Pancreas (tissue), 10 donors: ENCODE measurements at regions not wholly inside any gene's neighbourhood (a gene's known extent, or its start where the extent isn't known, plus 50 kb on each side); places are given as distances from the start of the nearest gene placed in this dataset.

Source experiments
- ATAC-seq, 4 donors: fragments of 200-7000 bp; cut with Tn5 transposase; one replicate each; pipeline versions ENCODE4 v1.8.0 to v1.9.1; 2020; ENCODE audit warnings: mild to moderate bottlenecking in 4 of 4, moderate library complexity in 4 of 4
- DNase-seq, 6 donors: peaks; one replicate each; pipeline ENCODE4 v3.0.0-alpha.2; 2020
- FAIRE-seq: peaks from 2 replicates; lab custom pipeline; 2012; peaks lifted over from hg19 to GRCh38; lab: Jason Lieb, UNC
- H3K27ac ChIP-seq, 4 donors: fragments of 200-600 bp; sonication (generic); 1 replicate in 3 of 4; 2 replicates in 1 of 4; pipeline versions ENCODE4 v1.5.0 to v1.8.0; 2020
- H3K27me3 ChIP-seq, 4 donors: fragments of 200-600 bp; one replicate each; pipeline ENCODE4 v1.8.0; 2021
- H3K36me3 ChIP-seq, 3 donors: fragments of 200-600 bp; sonication (generic) in 1 of 3; one replicate each; pipeline versions ENCODE4 v1.5.0 to v1.8.0; 2020 to 2021
- H3K4me1 ChIP-seq, 3 donors: fragments of 200-600 bp; one replicate each; pipeline ENCODE4 v1.8.0; 2021
- H3K4me3 ChIP-seq, 4 donors: fragments of 200-600 bp; sonication (generic) in 2 of 4; one replicate each; pipeline versions ENCODE4 v1.5.0 to v1.8.0; 2020 to 2021
- H3K9me3 ChIP-seq, 4 donors: fragments of 200-600 bp; one replicate each; pipeline ENCODE4 v1.8.0; 2021
- WGBS, 2 donors: extraction: QIAGEN DNeasy Blood & Tissue Kit; methylation state at CpG; one replicate each; pipeline ENCODE4 v1.1.7; 2013; 5-methylcytosine and 5-hydroxymethylcytosine counted together
- intact Hi-C, 3 donors: fragments of 100-400 bp; cut with DNase I; formaldehyde crosslinking; loops; one replicate each; pipeline versions ENCODE4 v1.11.1 to v1.14.2; 2022
- TF ChIP-seq, protein P1 (sequence below), 4 donors: fragments of 200-600 bp; sonication (generic) in 3 of 4; IDR thresholded peaks; one replicate each; pipeline versions ENCODE4 v1.5.0 to v1.8.0; 2021; ENCODE audit warnings: antibody characterized with exemption in 4 of 4
- donor health status: healthy with polysubstance abuse.
- donor health status: DM: no; HTN: no; CAD: no; lungs with moderate emphysema.
- donor health status: DM: no; HTN: no; CAD: no.
- donor health status: control.
- donor health status: control.
- donor health status: Bipolar disorder and iron deficiency.
- donor health status: DM: yes; HTN: yes; CAD: no.
- donor health status: DM: no; HTN: no; CAD: no.
- donor health status: DM: no; HTN: no; CAD: no.
- donor health status: DM: yes; HTN: yes; CAD: no.

DNA sequence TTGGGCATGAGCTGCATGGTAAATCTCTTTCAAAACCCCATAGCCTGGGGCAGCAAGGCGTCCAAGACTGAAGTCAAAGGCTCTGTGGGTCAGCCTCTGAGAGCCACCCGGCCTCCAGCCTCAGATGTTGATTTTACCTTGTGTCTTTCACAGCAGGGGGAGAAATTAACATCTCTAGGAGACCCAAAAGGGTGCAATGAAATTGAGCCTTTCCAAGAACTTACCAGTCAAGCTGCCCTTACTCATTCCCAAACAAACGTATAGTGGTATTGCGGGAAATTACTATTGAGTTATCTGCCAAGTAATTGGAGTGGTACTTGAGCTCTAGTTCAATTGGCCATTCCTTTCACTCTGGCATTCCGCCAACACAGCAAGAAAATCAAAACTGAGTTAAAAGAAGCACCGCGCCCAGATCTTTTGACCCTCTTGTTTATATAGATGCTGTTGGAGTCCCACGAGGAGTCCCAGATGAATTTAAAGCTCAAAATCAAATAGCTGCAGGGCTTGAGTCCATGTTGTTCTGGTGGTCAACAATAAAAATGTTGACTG, 380.7 kb upstream of the SYT1 start:
- Histone ChIP-seq H3K27ac (no peak overlapping the region), H3K27me3 (no peaks in the 10 kb centered on the region), H3K9me3 (no peaks in the 10 kb centered on the region), H3K4me3 (no peak overlapping the region), H3K36me3 (no peaks in the 10 kb centered on the region), H3K4me1 (no peaks in the 10 kb centered on the region)
- ATAC-seq, result no peak
- no peak for DNase-seq
- WGBS, 2 donors, result 61 to 73% methylated on average over 8 of the region's 8 CpGs
- no peak for FAIRE-seq
- intact Hi-C loops, result no loop called here
- TF ChIP-seq, protein P1, sequence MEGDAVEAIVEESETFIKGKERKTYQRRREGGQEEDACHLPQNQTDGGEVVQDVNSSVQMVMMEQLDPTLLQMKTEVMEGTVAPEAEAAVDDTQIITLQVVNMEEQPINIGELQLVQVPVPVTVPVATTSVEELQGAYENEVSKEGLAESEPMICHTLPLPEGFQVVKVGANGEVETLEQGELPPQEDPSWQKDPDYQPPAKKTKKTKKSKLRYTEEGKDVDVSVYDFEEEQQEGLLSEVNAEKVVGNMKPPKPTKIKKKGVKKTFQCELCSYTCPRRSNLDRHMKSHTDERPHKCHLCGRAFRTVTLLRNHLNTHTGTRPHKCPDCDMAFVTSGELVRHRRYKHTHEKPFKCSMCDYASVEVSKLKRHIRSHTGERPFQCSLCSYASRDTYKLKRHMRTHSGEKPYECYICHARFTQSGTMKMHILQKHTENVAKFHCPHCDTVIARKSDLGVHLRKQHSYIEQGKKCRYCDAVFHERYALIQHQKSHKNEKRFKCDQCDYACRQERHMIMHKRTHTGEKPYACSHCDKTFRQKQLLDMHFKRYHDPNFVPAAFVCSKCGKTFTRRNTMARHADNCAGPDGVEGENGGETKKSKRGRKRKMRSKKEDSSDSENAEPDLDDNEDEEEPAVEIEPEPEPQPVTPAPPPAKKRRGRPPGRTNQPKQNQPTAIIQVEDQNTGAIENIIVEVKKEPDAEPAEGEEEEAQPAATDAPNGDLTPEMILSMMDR (IDR thresholded peaks at IDR 0.05), result no peak

- no peaks in the 10 kb centered on the region for H3K36me3 ChIP-seq
- no peaks in the 10 kb centered on the region for H3K4me1 ChIP-seq
- WGBS, 2 donors, result 32 to 55% methylated on average over 1 of the region's 1 CpG
- ATAC-seq (no peak), FAIRE-seq (no peak), DNase-seq (no peak)
- H3K9me3 ChIP-seq, result no peaks in the 10 kb centered on the region
- TF ChIP-seq, protein P1 (IDR thresholded peaks at IDR 0.05), result no peak
- H3K4me3 ChIP-seq, result no peak overlapping the region
- intact Hi-C loops, result no loop called here
- no peak overlapping the region for H3K27ac ChIP-seq
- H3K27me3 ChIP-seq, result no peaks in the 10 kb centered on the region
Observed at GRCh38 chr12:78489990-78490389, 374.6 kb upstream of the SYT1 start.

GRCh38 chr12:78490861-78491260, 373.7 kb upstream of the SYT1 start:
- Histone ChIP-seq H3K4me3 (no peak overlapping the region), H3K9me3 (no peaks in the 10 kb centered on the region), H3K4me1 (no peaks in the 10 kb centered on the region), H3K36me3 (no peaks in the 10 kb centered on the region), H3K27ac (no peak overlapping the region), H3K27me3 (no peaks in the 10 kb centered on the region)
- 34 to 38% methylated on average over 1 of the region's 1 CpG for WGBS, 2 donors
- ATAC-seq (no peak), DNase-seq (no peak), FAIRE-seq (no peak)
- intact Hi-C loops, result no loop called here
- TF ChIP-seq, protein P1 (IDR thresholded peaks at IDR 0.05), result no peak

DNA sequence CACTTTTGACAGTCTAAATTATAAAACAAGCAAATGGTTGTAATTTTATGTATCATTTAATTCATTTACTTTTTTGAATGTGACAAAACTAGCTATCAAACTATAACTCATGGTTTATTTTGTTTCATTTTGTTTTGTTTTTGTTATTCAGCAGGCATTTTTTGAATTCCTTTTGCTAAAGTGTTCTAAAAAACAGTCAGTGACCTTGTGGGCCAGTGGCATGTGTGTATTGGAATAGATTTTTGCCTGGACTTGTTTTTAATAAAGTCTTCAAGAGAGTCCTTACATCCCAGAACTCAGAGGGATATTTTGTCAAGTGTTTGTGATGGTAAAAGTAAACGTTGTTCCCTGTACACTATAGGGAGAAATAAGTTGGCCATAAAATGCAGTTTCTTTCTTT, 369.7 kb upstream of the SYT1 start:
- FAIRE-seq (no peak), ATAC-seq (no peak), DNase-seq (no peak)
- intact Hi-C loops, result no loop called here
- TF ChIP-seq, protein P1 (IDR thresholded peaks at IDR 0.05), result no peak
- Histone ChIP-seq H3K4me1 (no peaks in the 10 kb centered on the region), H3K27me3 (no peaks in the 10 kb centered on the region), H3K4me3 (no peak overlapping the region), H3K36me3 (no peaks in the 10 kb centered on the region), H3K9me3 (no peaks in the 10 kb centered on the region), H3K27ac (no peak overlapping the region)
- 38 to 40% methylated on average over 1 of the region's 1 CpG for WGBS, 2 donors

GRCh38 chr12:78501825-78502224, 362.7 kb upstream of the SYT1 start:
- no peaks in the 10 kb centered on the region for H3K27me3 ChIP-seq
- no peak overlapping the region for H3K4me3 ChIP-seq
- H3K36me3 ChIP-seq, result no peaks in the 10 kb centered on the region
- H3K27ac ChIP-seq, result no peak overlapping the region
- ATAC-seq, result no peak
- DNase-seq, result no peak
- intact Hi-C loops, result no loop called here
- TF ChIP-seq, protein P1 (IDR thresholded peaks at IDR 0.05), result no peak
- no peaks in the 10 kb centered on the region for H3K4me1 ChIP-seq
- no peaks in the 10 kb centered on the region for H3K9me3 ChIP-seq
- FAIRE-seq, result no peak
- 45 to 68% methylated on average over 2 of the region's 2 CpGs for WGBS, 2 donors
